Transverse colon (tissue), 4 donors: ENCODE measurements at regions not wholly inside any gene's neighbourhood (a gene's known extent, or its start where the extent isn't known, plus 50 kb on each side); places are given as distances from the start of the nearest gene placed in this dataset.

ENCODE experiments used
- CTCF ChIP-seq, 5 experiments: fragments of 200-600 bp in 3 of 5; fragments of 450-650 bp in 2 of 5; sonication (generic) in 3 of 5; IDR thresholded peaks; 1 replicate in 2 of 5; 2 replicates in 3 of 5; pipeline ENCODE4 v1.5.1; 2016 to 2017; ENCODE audit warnings: antibody characterized with exemption in 5 of 5, inconsistent platforms in 3 of 5, mild to moderate bottlenecking in 2 of 5, moderate library complexity in 1 of 5
- EP300 ChIP-seq: sonication (generic); formaldehyde crosslinking; IDR thresholded peaks from one replicate; pipeline ENCODE4 v1.6.1; 2017; ENCODE audit warnings: antibody characterized with exemption, low read depth
- POLR2A ChIP-seq: fragments of 450-650 bp; IDR thresholded peaks from one replicate; pipeline ENCODE4 v1.6.1; 2016; ENCODE audit warnings: antibody characterized with exemption, mild to moderate bottlenecking, moderate library complexity
- POLR2AphosphoS5 ChIP-seq, 3 donors: sonication (generic); formaldehyde crosslinking; IDR thresholded peaks; one replicate each; pipeline ENCODE4 v1.6.1; 2016; ENCODE audit warnings: antibody characterized with exemption in 3 of 3

- no peak for TF ChIP-seq CTCF (IDR thresholded peaks at IDR 0.05)
- TF ChIP-seq POLR2A = no peak
- TF ChIP-seq POLR2AphosphoS5 (IDR thresholded peaks at IDR 0.05) = no peak
- TF ChIP-seq EP300 = no peak
Observed at GRCh38 chrX:80576267-80576666, 156.0 kb downstream of the TENT5D start.
